Left ventricle myocardium inferior (tissue), 1 donor: ENCODE measurements at regions not wholly inside any gene's neighbourhood (a gene's known extent, or its start where the extent isn't known, plus 50 kb on each side); places are given as distances from the start of the nearest gene placed in this dataset.

Experiments used
- DNase-seq: peaks from one replicate; pipeline ENCODE4 v3.0.0-alpha.2; 2020
- H3K27ac ChIP-seq: fragments of 200-600 bp; replicated peaks from 2 replicates; pipeline ENCODE4 v1.8.0; 2021
- H3K27me3 ChIP-seq: fragments of 200-600 bp; 2 replicates; pipeline ENCODE4 v1.8.0; 2021; ENCODE audit warnings: low read depth
- H3K36me3 ChIP-seq: fragments of 200-600 bp; 2 replicates; pipeline ENCODE4 v1.8.0; 2021
- H3K4me1 ChIP-seq: fragments of 200-600 bp; 2 replicates; pipeline ENCODE4 v1.8.0; 2021
- H3K4me3 ChIP-seq: fragments of 200-600 bp; 2 replicates; pipeline ENCODE4 v1.8.0; 2021; ENCODE audit warnings: mild to moderate bottlenecking, moderate library complexity
- H3K9me3 ChIP-seq: fragments of 200-600 bp; replicated peaks from 2 replicates; pipeline ENCODE4 v1.8.0; 2021
- CTCF ChIP-seq: fragments of 200-600 bp; IDR thresholded peaks from 2 replicates; pipeline ENCODE4 v1.8.0; 2021; ENCODE audit warnings: antibody characterized with exemption, mild to moderate bottlenecking, borderline replicate concordance
- intact Hi-C: fragments of 100-400 bp; cut with micrococcal nuclease; formaldehyde crosslinking; loops from one replicate; pipeline ENCODE4 v1.11.0; 2022
- donor health status: DM: no; HTN: yes; CAD: no; lungs with severe emphysema.

- Histone ChIP-seq H3K4me1 (no peaks in the 10 kb centered on the region), H3K27me3 (no peaks in the 10 kb centered on the region), H3K9me3 (no peaks in the 10 kb centered on the region), H3K27ac (no peak overlapping the region), H3K36me3 (no peaks in the 10 kb centered on the region), H3K4me3 (no peak overlapping the region)
- intact Hi-C loops, result no loop called here
- DNase-seq, result no peak
- TF ChIP-seq CTCF, result no peak
These were observed 383.6 kb downstream of the PIK3C3 start for GRCh38 chr18:42338683-42339082.

GRCh38 chr18:42339372-42339771 lies 384.3 kb downstream of the PIK3C3 start:
- H3K27ac ChIP-seq, result no peak overlapping the region
- TF ChIP-seq CTCF, result no peak

GRCh38 chr18:42340423-42341009 lies 385.5 kb downstream of the PIK3C3 start:
- H3K27ac ChIP-seq, result no peak overlapping the region
- no peak for DNase-seq
- intact Hi-C loops, result no loop called here

More at GRCh38 chr18:42339372-42339771, 384.3 kb downstream of the PIK3C3 start:
- Histone ChIP-seq H3K4me1 (no peaks in the 10 kb centered on the region), H3K4me3 (no peak overlapping the region), H3K36me3 (no peaks in the 10 kb centered on the region), H3K27me3 (no peaks in the 10 kb centered on the region), H3K9me3 (no peaks in the 10 kb centered on the region)
- DNase-seq, result no peak
- intact Hi-C loops, result no loop called here

GRCh38 chr18:42341423-42341822 lies 386.4 kb downstream of the PIK3C3 start:
- intact Hi-C loops, result no loop called here
- no peaks in the 10 kb centered on the region for H3K27me3 ChIP-seq

More at GRCh38 chr18:42340423-42341009, 385.5 kb downstream of the PIK3C3 start:
- Histone ChIP-seq H3K4me1 (no peaks in the 10 kb centered on the region), H3K9me3 (no peaks in the 10 kb centered on the region), H3K27me3 (no peaks in the 10 kb centered on the region), H3K4me3 (no peak overlapping the region), H3K36me3 (no peaks in the 10 kb centered on the region)
- no peak for TF ChIP-seq CTCF

GRCh38 chr18:42348722-42349121 lies 393.7 kb downstream of the PIK3C3 start:
- H3K36me3 ChIP-seq, result no peaks in the 10 kb centered on the region
- no peak for DNase-seq
- H3K9me3 ChIP-seq, result no peaks in the 10 kb centered on the region
- no peak overlapping the region for H3K27ac ChIP-seq
- TF ChIP-seq CTCF, result no peak
- no peak overlapping the region for H3K4me3 ChIP-seq
- no peaks in the 10 kb centered on the region for H3K4me1 ChIP-seq
- no peaks in the 10 kb centered on the region for H3K27me3 ChIP-seq
- intact Hi-C loops, result no loop called here

More at GRCh38 chr18:42341423-42341822, 386.4 kb downstream of the PIK3C3 start:
- no peaks in the 10 kb centered on the region for H3K4me1 ChIP-seq
- no peaks in the 10 kb centered on the region for H3K9me3 ChIP-seq
- no peak overlapping the region for H3K4me3 ChIP-seq
- no peak for TF ChIP-seq CTCF
- no peak for DNase-seq
- H3K27ac ChIP-seq, result no peak overlapping the region
- no peaks in the 10 kb centered on the region for H3K36me3 ChIP-seq
